GM21619 (cell line): ENCODE measurements at regions not wholly inside any gene's neighbourhood (a gene's known extent, or its start where the extent isn't known, plus 50 kb on each side); places are given as distances from the start of the nearest gene placed in this dataset.

Source experiments
- ATAC-seq: cut with Tn5 transposase; IDR thresholded peaks from one replicate; pipeline ENCODE4 v1.9.1; 2021; ENCODE audit not compliant: unreplicated experiment

DNA sequence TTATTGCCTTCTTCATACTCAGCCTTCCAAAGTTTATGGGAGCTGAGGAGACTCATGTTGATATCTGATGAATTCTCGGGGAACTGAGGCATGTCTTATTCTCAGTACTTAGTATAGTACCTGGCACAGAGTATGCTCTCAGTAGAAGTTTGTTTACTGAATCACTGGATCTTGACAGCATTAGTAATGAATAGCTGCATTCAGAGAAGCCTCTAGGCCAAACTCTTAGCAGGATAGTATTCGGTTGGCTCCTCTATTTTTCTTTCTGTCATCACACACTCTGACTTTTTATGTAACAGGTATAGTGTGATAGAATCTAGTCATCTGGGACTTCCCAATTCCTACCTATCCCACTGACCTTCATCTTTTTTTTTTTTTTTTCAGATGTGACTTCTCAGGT, 566.4 kb upstream of the MAN1A1 start:
- no peak for ATAC-seq

DNA sequence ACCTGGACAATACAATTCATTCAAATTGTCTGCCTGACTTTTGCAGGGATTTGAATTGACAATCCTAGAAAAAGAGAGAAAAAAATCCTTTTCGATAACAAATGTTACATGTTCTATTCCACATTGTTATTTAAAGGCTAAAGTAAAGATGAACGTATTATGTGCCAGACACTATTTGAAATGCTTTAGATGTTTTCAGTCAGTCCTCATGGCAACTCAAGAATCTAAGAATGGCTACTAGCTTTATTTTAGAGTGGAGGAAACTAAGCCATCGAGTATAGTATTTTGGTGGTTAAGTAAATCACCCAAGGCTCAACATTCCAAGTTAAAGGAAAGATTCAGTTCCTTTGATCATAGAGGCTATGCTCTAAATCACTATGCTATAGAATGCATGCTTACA, 558.6 kb upstream of the MAN1A1 start:
- no peak for ATAC-seq

DNA sequence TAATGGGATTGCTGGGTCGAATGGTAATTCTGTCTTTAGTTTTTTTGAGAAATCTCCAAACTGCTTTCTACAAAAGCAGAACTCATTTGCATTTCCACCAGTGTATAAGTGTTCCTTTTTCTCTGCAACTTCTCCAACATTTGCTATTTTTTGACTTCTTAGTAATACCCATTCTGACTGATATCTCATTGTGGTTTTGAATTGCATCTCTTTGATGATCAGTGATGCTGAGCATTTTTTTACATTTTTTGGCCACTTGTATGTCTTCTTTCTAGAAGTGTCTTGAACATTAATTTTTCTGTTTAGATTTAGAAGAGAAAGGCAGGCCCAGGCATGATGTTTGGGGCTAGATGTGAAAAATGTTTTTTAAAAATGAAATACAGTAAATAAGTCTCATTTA, 553.1 kb upstream of the MAN1A1 start:
- no peak for ATAC-seq

DNA sequence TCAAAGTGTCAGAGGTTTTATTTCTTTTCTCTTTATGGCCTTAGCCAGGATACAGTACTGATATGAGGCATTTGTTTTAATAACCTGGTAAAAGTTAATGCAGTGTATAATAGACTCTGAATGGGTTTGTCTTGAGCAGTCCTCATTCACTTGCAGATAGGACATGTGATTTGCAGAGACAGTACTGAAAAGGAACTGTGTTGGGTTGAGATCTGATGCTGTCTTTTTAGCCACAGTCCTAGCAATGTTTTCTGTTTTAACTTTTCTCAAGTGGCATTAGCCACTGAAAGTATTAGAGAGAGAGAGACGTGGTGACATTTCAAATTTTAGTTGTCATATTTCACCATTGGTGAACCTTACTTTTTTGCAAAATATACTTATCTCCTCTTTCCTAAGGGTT, 547.2 kb upstream of the MAN1A1 start:
- no peak for ATAC-seq

DNA sequence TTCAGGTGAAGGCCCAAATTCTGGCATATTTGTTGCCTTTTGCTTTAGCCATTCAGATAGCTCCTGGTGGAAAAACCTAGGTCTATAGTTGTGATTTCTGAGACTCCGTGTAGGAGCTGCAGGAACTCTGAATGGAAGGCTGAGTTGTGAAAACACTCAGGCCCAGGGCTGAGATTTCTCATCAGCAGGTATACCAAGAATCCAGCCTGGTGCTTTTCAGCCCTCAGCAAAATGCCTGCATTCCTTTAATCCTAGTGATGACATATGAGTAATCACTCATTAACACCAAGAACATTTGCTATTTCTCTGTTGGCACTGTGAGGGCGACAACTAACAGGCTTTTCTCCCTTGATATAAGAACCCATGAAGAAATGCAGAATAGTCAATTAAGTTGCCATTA, 546.1 kb upstream of the MAN1A1 start:
- no peak for ATAC-seq

DNA sequence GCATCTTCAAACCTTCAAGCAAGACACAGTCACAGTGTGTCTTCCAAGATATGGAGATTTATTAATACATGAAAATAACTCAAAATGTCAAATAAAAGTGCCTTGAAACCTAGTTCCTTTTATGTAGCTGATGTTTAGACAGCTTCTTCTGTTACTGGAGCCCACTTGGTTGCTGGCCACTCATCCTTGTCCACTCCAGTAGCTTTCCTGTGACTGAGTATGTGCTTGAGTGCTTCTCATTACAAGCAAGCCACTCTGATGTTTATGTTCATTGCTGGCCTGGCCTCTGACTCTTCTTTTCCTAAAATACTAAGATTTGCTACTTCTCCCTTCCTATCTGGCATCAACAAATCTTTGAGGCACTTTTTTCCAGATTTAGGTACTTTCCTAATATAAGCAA, 545.2 kb upstream of the MAN1A1 start:
- no peak for ATAC-seq

DNA sequence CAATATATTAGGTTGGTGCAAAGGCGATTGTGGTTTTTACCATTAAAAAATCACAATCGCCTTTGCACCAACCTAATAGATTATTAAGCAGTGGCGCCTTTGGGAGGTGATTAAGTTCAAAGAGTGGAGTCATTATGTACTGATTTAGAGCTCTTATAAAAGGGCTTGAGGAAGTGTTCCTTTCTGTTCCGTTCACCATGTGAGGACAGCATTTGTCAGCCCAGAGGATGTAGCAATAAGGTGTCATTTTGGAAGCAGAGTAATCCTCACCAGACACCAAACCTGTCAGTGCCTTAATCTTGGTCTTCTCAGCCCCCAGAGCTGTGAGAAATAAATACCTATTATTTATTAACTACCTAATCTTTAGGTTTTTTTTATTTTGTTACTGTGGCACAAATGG, 542.1 kb upstream of the MAN1A1 start:
- no peak for ATAC-seq

DNA sequence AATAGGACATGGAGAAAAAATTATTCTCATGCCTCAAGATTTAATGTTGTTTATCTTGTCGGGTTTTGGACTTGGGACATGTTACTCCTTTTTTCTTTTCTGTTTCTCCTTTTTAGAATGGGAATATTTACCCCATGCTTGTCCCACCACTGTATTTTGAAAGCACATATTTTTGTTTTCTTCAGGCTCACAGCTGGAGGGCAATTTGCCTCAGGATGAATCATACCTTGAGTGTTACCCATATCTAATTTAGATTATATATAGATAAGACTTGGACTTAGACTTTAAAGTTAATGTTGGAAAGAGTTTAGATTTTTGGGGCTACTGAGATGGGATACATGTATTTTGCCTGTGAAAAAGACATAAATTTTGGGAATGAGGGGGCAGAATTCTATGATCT, 541.6 kb upstream of the MAN1A1 start:
- no peak for ATAC-seq

DNA sequence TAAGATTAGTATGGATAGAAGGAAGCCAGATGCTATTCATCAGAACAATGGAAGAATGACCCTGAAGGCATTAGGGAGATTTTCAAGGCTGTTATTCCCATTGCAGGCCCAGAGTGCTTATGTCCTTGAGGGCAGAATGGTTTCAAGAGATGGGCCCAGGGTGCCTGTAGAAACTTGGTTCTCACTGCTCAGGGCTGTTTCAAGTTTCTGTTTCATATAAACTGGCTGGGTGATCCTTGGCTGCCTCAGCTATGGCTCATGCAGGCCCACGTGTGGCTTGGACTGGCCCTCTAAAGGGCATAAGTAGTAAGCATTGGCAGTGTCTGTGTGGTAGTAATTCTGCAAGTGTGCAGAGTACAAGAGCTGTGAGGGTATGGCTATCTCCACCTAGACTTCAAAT, 540.9 kb upstream of the MAN1A1 start:
- peak; percentile 53 for ATAC-seq

DNA sequence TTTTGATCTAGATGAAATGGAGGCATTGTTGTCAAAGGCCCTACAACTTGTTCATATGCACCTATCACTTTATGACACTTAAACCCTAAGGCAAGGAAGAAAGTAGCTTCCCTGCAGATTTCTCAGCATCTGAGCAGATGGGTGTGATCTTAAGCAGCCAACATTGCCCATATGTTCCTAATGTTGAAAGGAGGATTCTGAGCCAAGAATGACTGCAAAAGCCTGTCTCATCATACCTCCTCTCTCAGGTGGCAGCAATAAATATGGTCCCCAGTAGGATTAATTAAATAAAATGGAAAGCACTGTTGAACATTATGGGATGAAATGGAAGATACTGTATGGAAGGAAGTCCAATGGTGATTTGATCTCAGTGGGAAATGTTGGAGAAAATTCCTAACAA, 538.1 kb upstream of the MAN1A1 start:
- no peak for ATAC-seq

DNA sequence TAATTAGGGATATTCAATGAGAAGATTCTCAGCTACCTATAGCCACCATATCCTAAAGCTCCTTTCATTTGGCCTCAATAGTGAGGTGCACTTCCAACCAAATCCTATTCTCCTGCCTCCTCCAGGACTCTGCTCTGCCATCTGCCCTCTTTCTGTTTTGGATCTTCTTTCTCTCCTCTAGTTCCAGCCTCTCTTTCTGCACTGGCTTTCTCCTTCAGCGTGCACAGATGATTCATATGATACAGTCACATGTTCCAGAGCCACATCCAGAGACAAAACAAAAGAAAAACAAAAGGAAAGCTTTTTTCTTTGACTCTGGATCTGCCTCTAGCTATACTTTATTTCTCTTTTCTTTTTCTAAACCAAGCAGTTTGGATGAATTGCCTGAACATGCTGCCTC, 531.9 kb upstream of the MAN1A1 start:
- ATAC-seq = no peak

DNA sequence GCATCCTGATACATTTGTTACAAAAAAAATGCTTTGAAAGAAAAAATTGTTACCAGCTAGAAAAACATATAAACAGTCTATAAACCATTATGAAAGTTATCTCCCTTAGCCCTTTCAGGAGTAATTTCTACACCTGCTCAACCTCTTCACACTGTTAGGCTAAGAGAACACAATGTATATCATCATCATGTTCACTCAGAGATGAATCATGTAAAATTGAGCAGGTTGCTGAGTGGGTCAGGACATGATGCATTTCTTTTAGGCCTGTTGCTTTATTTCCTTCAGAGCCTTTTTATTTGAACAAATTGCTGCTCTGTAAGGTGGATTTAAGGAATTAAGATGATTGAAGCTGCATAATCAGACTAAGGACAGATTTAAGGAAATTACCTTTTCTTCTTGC, 531.3 kb upstream of the MAN1A1 start:
- no peak for ATAC-seq

DNA sequence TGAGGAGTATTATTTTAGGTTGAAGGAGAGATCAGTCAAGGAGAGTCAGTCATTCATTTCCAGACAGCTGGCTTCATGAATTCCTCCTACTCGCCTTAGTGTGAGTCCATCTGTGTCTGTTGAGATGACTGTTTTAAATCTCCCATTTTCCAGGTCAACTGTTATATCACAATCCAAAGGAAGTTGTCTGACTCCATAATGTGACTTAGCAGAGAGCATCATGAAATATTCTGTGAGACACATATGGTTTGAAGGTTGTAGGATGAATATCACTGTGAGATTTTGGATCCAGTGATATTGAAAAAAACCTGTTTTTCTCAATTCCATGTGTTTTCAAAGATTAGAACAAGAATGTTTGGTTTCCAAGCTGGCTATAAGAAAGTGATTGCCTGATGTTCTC, 530.2 kb upstream of the MAN1A1 start:
- no peak for ATAC-seq

DNA sequence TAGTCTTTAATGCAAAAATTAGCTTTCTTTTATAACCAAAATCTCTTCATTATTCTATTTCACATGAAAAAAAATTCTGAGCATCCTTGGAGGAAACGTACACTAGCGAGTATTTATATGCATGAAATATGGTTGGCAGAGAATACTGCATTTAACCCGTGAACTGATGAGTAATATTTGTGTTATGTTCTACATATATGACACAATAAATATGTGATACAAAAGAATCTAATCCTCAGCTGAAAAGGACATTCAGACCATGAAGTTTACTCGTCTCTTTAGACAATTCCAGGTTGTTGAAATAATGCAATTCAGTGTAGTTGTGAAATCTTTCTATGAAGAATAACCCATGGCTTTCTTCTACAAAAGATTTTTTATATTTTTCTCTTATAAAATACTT, 524.8 kb upstream of the MAN1A1 start:
- no peak for ATAC-seq

DNA sequence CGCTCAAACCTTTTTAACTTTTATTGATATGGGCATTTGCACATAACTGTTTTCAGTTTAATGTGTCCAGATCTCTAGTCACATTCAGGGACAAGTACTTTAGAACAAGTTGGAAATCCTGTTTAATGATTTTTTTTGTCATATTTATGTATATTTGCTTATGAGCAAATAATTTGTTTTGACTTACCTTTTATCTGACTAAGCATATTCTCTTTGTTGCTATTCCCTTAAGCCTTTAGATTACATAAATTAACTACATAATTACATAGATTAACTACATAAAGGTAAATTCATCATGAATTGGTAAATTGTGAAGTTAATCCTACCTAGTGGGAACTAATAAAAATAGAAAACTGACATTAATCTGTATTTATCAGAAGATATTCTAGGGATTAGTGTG, 523.5 kb upstream of the MAN1A1 start:
- no peak for ATAC-seq

DNA sequence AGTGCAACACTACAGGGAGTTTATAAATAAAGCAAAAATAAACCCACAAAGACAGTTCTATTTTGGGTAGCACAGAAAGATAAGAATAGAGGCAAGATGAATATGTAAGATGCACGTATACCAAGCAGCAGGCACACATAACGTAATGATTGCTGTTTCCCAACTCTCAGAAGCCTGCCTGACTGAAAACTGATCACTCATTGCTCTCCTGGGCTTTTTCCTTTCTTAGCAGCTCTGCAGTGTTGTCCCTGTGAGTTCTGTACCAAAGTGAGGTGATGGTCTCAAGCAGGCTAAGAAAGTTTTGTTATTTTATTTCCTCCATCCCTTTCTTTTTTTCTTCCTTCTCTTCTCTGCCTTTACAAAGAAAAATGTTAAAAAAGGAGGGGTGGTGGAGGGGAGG, 522.0 kb upstream of the MAN1A1 start:
- ATAC-seq = no peak

DNA sequence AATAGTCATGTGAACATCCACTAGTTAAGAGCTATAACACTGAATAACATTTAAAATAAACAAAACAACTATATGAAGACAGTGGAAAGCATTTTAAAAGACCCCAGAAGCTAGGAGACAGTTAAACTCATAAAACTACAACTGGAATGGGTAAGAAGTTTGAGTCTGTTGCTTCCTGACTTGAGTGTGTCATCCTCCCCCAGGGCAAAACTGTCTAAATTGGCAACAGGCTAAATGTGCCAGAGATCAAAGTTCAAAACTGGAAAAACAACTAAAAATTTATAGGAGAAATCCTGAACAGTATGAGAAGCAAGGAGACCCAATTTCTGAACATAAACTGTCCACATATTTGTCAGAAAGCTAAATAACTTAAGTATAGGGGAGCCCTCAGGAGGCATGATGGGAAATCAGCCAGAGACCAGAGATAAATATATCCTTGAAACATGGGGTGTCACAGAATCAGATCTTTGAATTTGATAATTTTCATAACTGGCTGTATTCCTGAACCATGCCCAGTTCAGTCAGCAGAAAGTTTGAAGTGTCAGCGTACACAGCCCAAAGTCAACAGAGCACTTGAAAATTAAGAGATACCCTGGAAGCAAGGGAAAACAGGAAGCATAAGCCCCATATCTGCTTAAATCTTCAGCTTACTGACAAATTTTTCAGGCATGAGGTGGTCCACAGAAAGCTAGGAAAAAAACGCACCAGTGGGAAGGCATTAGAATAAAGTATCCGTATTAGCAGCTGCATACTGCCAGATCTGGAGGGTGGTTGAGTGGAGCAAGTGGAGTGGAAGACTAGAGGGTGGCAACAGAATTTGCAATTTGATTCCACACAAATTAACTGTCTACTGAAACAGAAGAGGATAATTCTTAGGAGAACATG, 516.1 kb upstream of the MAN1A1 start:
- no peak for ATAC-seq

DNA sequence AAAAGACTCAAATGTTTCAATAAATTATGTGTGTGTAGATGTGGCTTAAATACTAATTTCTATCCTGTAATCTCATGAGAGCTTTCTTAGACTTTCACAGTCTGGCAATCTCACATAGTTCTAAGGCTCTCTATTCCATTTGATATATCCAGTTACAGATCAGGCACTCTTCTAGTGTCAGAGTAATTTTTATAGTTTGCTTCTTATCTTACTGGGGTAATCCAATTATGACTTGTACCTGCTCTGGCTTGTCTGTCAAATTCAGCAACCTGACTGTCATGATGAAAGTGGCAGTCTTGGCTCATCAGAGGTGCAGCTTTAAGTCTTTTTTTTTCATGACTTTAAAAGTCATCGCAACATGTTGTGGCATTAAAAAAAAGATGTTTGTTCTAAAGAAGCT, 513.2 kb upstream of the MAN1A1 start:
- ATAC-seq = no peak

DNA sequence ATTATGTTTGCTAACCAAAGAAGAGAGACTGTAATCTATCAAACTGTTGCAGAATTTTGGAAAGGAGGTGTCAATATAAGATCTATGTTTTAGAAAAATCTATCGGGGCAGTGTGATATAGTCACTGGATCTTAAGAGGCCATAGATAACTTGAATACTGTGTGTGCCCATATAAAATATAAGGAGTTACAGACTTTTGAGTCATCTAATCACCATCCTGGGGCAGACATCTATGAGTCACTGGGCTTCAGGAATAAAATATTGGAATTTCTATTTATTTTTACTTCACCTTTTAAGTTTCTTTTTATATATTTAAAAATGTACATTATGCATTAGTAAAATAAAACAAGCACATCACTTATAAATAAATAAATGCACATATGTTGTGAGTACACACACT, 509.3 kb upstream of the MAN1A1 start:
- ATAC-seq = no peak

DNA sequence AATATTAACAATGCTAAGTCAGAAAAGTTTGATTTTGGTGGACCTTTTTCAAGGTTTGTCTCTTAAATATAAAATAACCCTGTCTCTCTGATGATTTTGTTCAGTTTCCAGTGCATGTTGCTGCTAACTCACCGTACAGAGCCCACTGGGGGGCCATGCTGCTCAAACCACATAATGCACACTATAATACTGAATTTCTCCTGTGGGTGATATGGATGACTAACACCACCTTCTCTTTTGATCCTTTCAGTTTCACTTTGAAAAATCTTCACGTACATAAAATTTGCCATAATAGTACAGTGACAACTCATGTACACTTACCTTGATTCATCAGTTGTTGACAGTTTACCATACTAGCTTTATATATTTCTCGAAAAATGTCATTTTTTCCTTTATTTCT, 506.6 kb upstream of the MAN1A1 start:
- ATAC-seq = peak; percentile 79

DNA sequence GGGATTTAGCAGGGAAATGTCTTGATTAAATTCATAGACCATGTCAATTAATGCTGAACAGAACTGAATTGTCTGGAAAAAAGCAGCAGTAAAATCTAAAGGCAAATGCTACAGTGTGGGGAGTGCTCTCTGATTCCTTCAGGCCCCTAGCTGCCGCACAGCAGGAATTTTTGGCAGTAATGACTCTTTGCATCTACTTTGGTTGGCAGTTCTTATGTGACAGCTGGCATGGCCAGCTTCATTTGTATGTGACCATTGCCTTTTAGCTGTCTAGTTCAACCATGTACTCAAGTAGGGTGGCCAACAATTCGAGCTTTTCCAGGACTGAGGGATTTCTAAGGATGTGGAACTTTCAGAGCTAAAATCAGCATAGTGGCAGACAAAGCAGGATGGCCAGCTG, 499.1 kb upstream of the MAN1A1 start:
- ATAC-seq = no peak

DNA sequence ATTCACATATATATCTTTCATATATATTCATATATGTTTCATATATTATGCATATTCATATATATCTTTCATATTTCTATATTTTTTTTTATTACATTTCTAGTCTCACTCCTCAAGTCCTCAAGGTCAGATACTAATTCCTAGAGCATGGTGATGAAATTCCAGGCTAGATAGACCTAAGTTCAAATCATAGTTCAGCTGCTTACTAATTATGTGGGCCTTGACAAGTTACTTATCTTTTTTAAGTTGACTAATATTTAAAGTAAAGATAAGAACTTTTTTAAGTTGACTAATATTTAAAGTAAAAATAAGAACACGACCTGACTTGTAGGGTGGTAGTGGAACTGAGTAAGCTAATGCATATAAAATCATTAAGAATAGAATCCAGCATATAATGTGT, 495.6 kb upstream of the MAN1A1 start:
- ATAC-seq = no peak

DNA sequence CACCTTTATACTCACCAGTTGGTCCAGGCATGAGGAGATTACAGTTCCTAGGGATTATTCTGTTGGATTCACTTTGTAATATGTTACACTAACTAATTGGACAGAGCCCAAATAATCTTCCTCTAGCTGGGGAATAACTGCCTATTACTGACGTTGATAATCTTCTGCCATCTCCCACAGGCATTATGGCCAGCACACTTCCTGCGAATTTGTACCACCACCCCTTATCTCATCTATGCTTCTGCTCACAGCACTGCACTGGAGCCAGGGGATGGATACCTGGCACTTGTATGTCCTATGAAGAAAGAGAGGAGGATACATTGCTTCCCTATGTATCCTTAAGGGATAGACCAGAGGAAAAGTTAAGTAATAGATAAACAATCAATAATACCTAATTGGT, 494.8 kb upstream of the MAN1A1 start:
- ATAC-seq = no peak
